Endothelial cell of umbilical vein (primary cell): ENCODE measurements at regions not wholly inside any gene's neighbourhood (a gene's known extent, or its start where the extent isn't known, plus 50 kb on each side); places are given as distances from the start of the nearest gene placed in this dataset.

ENCODE experiments used
- POLR2AphosphoS5 ChIP-seq: IDR thresholded peaks from 2 replicates; pipeline ENCODE4 v1.6.1; 2012; ENCODE audit warnings: low read depth, mild to moderate bottlenecking, control low read depth, low read length, moderate library complexity; ENCODE audit not compliant: insufficient read depth
- TF ChIP-seq, protein P1 (sequence below), 2 donors: IDR thresholded peaks; 1 replicate in 1 of 2; 2 replicates in 1 of 2; pipeline ENCODE4 v1.5.1; 2011; ENCODE audit warnings: low read length in 2 of 2, mild to moderate bottlenecking in 2 of 2, moderate library complexity in 2 of 2, control low read depth in 1 of 2, inconsistent platforms in 1 of 2, low read depth in 1 of 2; ENCODE audit not compliant: insufficient read depth in 1 of 2; ENCODE audit errors: extremely low read depth in 1 of 2

DNA sequence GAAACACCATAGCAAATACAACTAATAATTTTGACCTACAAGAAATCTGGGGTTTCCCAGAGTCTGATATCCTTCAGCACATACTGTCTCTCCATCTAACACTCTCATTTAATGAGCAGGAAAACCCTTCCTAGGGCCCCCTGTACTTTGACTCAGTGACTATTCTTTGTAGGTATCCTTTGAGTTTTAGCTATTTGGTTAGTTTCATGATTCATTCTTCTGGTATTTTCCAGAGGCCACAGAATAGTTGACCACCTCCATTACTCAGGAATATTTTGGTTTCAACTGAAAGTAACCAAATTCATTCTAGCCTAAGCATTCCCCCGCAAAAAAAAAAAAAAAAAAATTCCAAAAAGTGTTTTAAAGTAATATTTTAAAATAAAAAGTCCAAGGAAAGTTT, 140.0 kb downstream of the IDS start:
- TF ChIP-seq, protein P1, sequence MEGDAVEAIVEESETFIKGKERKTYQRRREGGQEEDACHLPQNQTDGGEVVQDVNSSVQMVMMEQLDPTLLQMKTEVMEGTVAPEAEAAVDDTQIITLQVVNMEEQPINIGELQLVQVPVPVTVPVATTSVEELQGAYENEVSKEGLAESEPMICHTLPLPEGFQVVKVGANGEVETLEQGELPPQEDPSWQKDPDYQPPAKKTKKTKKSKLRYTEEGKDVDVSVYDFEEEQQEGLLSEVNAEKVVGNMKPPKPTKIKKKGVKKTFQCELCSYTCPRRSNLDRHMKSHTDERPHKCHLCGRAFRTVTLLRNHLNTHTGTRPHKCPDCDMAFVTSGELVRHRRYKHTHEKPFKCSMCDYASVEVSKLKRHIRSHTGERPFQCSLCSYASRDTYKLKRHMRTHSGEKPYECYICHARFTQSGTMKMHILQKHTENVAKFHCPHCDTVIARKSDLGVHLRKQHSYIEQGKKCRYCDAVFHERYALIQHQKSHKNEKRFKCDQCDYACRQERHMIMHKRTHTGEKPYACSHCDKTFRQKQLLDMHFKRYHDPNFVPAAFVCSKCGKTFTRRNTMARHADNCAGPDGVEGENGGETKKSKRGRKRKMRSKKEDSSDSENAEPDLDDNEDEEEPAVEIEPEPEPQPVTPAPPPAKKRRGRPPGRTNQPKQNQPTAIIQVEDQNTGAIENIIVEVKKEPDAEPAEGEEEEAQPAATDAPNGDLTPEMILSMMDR (IDR thresholded peaks at IDR 0.05; ENCODE audit: extremely low read depth in 1 of 2, insufficient read depth in 1 of 2, low read depth in 1 of 2, low read length in 2 of 2), result no peak
- no peak for TF ChIP-seq POLR2AphosphoS5
